22Rv1 (cell line): ENCODE measurements at regions not wholly inside any gene's neighbourhood (a gene's known extent, or its start where the extent isn't known, plus 50 kb on each side); places are given as distances from the start of the nearest gene placed in this dataset.

Source experiments
- CTCF ChIP-seq: fragments of 450-650 bp; IDR thresholded peaks from 2 replicates; pipeline ENCODE4 v1.5.1; 2017; ENCODE audit warnings: mild to moderate bottlenecking
- ZFX ChIP-seq: fragments of 450-650 bp; IDR thresholded peaks from 2 replicates; pipeline ENCODE4 v1.6.1; 2017; ENCODE audit warnings: antibody characterized with exemption, borderline replicate concordance

GRCh38 chr3:124617177-124617576, 113.1 kb upstream of the UMPS start:
- TF ChIP-seq ZFX (no peak), CTCF (no peak)
